ENCODE measurements at regions not wholly inside any gene's neighbourhood (a gene's known extent, or its start where the extent isn't known, plus 50 kb on each side); places are given as distances from the start of the nearest gene placed in this dataset.

- Mint-ChIP-seq H3K9me3 (ENCODE audit: low read depth) (no peaks in the 10 kb centered on the region), H3K27ac (ENCODE audit: unreplicated experiment) (no peak overlapping the region)
Observed at GRCh38 chr12:88339966-88340365, 197.9 kb downstream of the TMTC3 start.

GRCh38 chr12:88342251-88342806 is 200.2 kb downstream of the TMTC3 start:
- no peak overlapping the region for H3K4me3 Mint-ChIP-seq (ENCODE audit: unreplicated experiment)
- no peak for DNase-seq (ENCODE audit: low spot score)
- TF ChIP-seq CTCF (IDR thresholded peaks at IDR 0.05), result no peak
- H3K27ac Mint-ChIP-seq (ENCODE audit: unreplicated experiment), result no peak overlapping the region
- H3K36me3 Mint-ChIP-seq (ENCODE audit: low read depth), result no peaks in the 10 kb centered on the region
- no peaks in the 10 kb centered on the region for H3K27me3 Mint-ChIP-seq (ENCODE audit: low read depth)
- H3K4me1 Mint-ChIP-seq (ENCODE audit: low read depth), result no peaks in the 10 kb centered on the region
- H3K9me3 Mint-ChIP-seq (ENCODE audit: low read depth), result no peaks in the 10 kb centered on the region

More at GRCh38 chr12:88339966-88340365, 197.9 kb downstream of the TMTC3 start:
- H3K27me3 Mint-ChIP-seq (ENCODE audit: low read depth), result no peaks in the 10 kb centered on the region
- no peaks in the 10 kb centered on the region for H3K36me3 Mint-ChIP-seq (ENCODE audit: low read depth)
- no peak overlapping the region for H3K4me3 Mint-ChIP-seq (ENCODE audit: unreplicated experiment)
- TF ChIP-seq CTCF (IDR thresholded peaks at IDR 0.05), result no peak
- H3K4me1 Mint-ChIP-seq (ENCODE audit: low read depth), result no peaks in the 10 kb centered on the region
- no peak for DNase-seq (ENCODE audit: low spot score)

DNA sequence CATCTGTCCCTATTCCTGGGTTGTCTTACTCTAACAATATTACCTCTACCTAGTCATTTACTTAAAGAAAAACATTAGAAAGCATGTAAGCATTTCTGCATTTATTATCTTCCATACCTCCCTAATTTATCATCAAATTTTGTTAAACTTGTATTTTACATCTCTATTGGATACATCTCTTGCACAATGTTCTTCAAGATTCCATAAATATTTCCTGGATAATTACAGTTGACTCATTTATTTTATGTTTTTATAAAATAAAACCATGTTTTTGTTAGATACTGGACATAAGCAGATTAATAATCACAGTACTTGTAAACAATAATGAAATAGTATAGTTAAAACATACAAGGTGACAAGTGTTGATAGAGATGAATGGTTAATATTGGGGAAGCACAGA is 209.0 kb downstream of the TMTC3 start:
- Mint-ChIP-seq H3K4me1 (ENCODE audit: low read depth) (no peaks in the 10 kb centered on the region), H3K36me3 (ENCODE audit: low read depth) (no peaks in the 10 kb centered on the region), H3K27ac (ENCODE audit: unreplicated experiment) (no peak overlapping the region), H3K4me3 (ENCODE audit: unreplicated experiment) (no peak overlapping the region), H3K9me3 (ENCODE audit: low read depth) (peaks cover 5% of the 10 kb centered on the region), H3K27me3 (ENCODE audit: low read depth) (no peaks in the 10 kb centered on the region)
- DNase-seq (ENCODE audit: low spot score), result no peak
- no peak for TF ChIP-seq CTCF (IDR thresholded peaks at IDR 0.05)

GRCh38 chr12:88354691-88355090 is 212.6 kb downstream of the TMTC3 start:
- DNase-seq (ENCODE audit: low spot score), result no peak

DNA sequence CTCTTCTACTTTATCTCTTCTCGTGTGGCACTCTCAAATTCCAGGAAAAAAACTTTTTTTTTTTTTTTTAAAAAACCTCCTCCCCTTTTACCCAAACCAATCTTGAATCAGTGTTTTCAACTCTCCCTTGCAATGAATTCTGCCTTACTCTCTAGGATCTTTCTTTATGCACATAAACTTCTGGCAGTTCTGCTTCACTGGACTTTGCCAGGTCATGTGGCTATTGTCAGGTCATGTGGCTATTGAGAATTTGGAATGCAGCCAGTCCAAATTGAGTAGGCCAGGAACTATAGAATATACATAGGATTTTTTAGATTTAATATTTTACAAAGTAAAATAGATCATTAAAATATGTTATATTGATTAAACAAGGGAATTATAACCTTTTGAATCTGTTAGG is 218.2 kb downstream of the TMTC3 start:
- no peaks in the 10 kb centered on the region for H3K36me3 Mint-ChIP-seq (ENCODE audit: low read depth)
- no peak for DNase-seq (ENCODE audit: low spot score)
- H3K27me3 Mint-ChIP-seq (ENCODE audit: low read depth), result no peaks in the 10 kb centered on the region
- no peak overlapping the region for H3K4me3 Mint-ChIP-seq (ENCODE audit: unreplicated experiment)
- no peak overlapping the region for H3K27ac Mint-ChIP-seq (ENCODE audit: unreplicated experiment)
- peaks cover 5% of the 10 kb centered on the region for H3K9me3 Mint-ChIP-seq (ENCODE audit: low read depth)
- no peak for TF ChIP-seq CTCF (IDR thresholded peaks at IDR 0.05)
- H3K4me1 Mint-ChIP-seq (ENCODE audit: low read depth), result peaks cover 27% of the 10 kb centered on the region

More at GRCh38 chr12:88354691-88355090, 212.6 kb downstream of the TMTC3 start:
- no peak overlapping the region for H3K4me3 Mint-ChIP-seq (ENCODE audit: unreplicated experiment)
- peaks cover 5% of the 10 kb centered on the region for H3K9me3 Mint-ChIP-seq (ENCODE audit: low read depth)
- H3K27me3 Mint-ChIP-seq (ENCODE audit: low read depth), result no peaks in the 10 kb centered on the region
- H3K27ac Mint-ChIP-seq (ENCODE audit: unreplicated experiment), result no peak overlapping the region
- H3K36me3 Mint-ChIP-seq (ENCODE audit: low read depth), result no peaks in the 10 kb centered on the region
- no peaks in the 10 kb centered on the region for H3K4me1 Mint-ChIP-seq (ENCODE audit: low read depth)
- no peak for TF ChIP-seq CTCF (IDR thresholded peaks at IDR 0.05)
